ENCODE measurements at regions not wholly inside any gene's neighbourhood (a gene's known extent, or its start where the extent isn't known, plus 50 kb on each side); places are given as distances from the start of the nearest gene placed in this dataset.
"Not testable (repeated sequence)": the region's sequence is repeated elsewhere in the genome, so short reads cannot be mapped to it uniquely, and the experiment has no call there.

DNA sequence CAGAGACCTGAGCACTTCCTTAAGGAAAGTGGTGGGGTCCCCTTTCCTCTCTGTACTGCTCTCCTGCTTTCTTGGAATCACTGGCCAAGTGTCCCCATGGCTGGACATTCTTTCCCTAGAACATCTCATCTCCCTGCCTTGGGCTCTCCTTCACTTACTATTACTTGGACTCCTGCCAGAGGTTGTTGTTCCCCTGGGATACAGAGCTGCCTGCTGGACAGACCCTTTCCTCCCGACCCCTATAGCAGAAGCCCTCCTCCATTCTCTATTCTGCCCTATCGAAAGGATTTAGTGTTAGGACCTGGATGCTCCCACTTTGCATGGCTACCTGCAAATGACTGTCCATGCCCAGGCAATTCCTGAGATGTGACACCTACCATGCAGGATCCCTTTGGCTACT, 164.3 kb upstream of the PODXL start:
- no peak for DNase-seq

DNA sequence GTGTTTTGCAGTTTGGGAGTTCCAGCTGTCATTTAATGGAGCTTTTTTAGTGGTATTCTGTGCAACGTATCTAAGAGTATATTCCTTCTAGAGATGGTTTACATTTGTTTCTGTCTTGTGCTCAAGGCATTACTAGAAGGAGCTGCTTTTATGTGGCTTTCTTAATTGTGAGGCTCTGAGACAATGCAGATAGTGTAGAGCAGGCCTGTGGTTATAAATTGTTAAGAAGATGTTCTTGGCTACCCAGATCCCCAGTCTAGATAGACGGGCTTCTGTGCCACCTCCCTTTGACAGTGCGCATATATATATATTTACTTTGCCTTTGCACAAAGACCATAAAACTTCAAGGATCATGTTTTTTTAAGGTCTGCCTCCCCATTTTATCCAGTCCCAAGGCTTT, 160.8 kb upstream of the PODXL start:
- no peak for DNase-seq

DNA sequence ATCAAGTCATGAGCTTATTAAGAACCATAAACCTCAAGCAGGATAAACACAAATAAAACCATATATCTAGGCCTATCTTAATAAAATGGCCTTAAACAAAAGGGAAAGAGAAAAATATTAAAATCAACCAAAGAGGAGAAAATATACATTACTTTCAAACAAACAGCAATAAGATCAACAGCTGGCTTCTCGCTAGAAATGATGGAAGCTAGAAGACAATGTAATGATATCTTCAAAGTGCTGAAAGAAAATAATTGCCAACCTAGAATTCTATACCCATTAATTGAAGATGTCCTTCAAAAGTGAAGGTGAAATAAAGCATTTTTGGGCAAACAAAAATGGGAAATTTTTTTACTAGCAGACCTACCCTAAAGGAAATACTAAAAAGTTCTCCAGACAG, 142.9 kb upstream of the PODXL start:
- DNase-seq = no peak

DNA sequence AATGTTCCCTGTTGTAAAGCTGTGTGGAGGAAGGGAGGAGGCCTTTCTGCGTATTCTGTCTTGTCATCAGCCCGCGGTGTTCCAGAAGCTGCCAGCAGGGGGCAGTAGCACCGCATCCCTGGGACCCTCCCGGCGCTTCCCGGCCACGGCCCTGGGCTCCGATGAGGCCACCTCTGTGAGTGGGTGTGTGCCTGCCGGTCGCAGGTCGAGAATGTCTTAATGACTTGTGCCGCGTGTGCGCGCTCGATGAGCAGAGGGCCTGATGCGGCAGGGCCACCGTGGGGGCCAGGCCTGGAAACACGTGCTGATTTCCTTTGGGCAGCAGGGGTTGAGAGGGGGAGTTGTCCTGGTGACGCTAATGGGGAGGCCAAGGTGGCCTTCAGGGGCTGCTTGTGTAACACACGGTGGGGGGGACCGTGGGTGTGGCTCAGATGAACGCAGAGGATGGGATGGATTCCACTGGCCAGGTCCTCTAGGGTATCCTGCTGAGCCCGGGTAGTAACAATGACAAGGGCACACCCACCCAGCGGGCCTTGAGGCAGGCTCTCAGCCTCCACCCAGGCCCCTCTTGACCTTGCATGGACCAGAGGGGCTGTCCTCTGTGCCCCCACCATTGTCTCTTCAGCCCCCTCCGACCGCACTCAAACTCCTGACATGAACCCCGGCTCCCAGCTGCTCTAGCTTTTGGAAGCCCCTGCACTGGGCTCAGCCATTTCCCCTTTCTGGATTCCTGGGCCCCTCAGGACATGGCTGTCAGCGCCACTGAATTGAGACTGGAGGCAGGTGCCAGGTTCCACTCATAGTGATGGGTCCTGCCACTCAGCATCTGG, 135.9 kb upstream of the PODXL start:
- peak; percentile 37 for DNase-seq

DNA sequence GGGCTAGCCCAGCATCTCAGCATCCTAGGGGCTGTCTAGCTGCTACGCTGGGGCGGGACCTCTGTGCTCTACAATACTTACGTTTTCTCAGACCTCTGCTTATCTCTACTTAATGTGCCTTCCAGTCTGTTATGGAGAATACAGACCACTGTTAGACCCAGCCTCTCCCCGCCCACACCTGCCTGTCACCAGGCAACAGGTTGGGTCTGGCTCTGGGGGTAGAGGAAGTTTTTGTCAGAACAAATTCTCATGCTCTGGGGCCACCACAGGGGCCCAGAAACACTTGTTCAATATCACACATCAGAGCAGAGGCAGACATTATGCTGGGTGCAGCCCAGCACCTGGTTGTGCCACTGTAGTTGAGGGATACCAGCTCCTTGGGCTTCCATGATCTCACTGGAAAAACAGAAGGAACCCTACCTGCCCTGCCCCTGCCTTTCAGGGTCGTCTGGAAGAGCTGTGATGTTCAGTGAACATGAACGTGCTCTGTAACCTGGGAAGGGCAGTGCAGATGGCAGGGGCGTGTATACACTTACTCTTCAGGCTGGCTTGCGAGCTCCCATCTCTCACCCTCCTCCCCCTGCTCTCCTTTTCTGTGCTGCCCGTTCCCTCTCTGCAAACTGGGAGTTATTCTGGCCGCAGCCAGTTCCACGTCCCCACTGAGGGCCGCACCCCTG, 135.2 kb upstream of the PODXL start:
- DNase-seq = no peak

DNA sequence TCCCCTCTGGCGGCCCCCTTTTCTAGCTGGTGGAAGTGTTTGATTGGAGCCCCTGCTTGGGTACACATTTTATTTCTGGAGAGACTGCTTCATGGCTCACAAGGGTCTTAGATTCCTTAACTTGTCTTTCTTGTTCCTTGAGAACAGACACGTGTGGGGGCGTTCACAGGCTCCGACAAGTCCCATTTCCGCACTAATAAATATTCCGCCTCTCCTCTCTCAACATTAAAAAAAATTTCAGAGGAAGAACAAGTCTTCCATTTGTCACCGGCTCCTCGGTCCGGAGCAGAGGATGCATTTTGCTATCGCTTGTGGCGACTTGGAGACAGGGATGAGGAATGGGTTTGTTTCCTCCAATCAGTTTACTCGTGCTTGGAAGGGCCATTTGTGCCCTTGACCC, 134.0 kb upstream of the PODXL start:
- DNase-seq = no peak

DNA sequence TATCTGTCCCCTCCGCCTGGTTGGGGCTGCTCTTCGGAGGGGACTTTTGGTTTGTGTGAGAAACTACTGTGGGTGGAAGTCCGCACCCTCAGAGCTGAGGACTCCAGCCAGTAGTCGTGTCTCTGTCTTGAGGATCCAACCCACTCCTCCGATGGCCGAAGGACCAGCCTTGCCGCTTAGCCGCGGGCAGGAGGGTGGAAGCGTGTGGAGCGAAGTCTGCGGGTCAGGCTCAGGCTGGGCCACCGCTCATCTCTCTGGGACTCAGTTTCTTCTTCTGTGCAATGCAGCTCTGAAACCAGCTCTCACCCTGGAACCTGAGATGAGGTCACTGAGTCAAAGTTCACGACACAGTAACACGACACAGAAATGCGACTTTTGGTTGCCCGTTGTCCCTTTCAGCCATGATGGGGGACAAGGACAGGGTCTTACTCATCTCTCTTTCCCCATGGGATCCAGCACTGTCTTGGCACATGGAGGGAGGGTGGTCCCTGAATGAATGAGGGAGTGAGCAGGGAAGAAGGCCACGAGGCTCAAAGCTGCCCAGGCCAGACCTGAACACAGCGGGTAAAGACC, 133.3 kb upstream of the PODXL start:
- DNase-seq = no peak

DNA sequence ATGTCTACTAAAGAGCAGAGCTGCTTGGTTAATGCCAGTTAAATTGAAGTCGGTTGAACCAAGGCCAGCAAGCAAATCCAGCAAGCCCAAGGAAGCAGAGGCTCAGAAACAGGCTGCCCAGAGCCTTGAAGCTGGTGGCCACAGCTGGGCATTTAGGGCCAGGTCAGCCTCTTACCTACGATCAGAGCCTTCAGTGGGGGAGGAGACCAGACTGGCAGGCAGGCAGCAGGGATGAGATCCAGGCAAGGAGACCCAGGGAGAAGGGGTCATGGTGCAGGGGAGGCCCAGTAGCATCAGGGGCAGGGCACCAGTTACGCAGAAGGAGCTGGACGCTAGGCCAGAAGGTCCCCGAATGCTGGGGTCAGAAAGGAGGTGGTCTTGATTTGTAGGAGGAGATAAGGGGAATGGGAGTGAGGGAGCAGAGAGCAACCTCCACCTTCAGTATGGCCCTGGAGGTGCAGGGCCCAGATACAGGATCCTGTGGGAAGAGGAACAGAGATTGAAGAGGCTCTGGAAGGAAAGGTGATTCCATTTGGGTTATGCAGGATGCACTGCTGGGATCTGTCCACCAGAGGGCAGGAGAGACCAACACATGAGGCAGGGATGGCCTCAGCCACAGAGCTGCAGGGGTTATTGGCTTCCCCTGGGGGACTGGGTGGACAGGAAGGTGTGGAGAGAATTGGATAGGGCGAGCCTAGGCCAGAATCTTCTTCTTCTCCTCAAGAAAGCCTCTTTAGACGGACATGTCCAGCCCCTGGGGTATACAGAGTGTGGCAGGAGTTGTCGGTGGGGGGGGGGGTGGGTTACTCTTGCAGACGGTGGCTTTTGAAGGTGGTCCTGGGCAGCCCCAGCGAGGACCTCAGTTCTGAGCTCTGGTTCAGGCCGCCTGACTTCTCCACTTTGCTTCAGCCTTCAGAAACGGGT, 132.6 kb upstream of the PODXL start:
- DNase-seq = peak; percentile 57

DNA sequence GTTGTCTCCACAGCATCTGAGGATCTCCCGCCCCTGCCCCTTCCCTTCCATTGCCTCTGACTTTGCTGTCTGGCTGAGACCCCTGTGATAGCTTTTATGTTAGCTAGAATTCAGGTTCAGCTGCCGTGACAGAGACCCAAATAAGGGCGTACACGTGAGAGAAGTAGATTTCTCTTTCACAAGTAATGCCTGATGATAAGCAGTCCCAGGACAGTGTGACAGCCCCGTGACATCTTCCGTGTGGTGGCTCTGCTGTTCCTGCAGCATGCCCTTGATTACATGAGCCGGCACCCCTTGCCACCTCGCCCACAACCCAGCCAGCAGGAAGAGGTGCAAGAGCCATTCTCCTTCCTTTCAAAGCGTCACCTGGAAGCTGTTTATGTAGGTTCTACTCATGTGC, 130.9 kb upstream of the PODXL start:
- no peak for DNase-seq

DNA sequence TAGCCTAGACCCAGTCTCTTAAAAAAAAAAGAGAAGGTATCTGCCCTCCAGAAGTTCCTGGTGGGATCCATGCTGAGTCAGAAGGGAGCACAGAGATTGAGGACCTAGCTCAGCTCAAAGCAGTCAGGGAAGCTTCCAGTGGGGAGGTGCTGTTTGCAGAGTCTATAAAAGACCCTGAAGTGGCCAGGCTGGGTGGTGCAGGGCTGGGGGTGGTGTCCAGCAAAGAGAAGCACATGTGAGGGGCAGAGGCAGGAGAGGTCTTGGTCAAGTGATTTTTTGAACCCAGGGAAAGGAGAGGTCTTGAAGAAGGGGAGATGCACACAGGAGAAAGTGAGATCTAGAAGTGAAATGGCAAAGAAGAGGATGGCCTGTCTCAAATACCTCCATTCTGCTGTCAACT, 130.4 kb upstream of the PODXL start:
- no peak for DNase-seq

DNA sequence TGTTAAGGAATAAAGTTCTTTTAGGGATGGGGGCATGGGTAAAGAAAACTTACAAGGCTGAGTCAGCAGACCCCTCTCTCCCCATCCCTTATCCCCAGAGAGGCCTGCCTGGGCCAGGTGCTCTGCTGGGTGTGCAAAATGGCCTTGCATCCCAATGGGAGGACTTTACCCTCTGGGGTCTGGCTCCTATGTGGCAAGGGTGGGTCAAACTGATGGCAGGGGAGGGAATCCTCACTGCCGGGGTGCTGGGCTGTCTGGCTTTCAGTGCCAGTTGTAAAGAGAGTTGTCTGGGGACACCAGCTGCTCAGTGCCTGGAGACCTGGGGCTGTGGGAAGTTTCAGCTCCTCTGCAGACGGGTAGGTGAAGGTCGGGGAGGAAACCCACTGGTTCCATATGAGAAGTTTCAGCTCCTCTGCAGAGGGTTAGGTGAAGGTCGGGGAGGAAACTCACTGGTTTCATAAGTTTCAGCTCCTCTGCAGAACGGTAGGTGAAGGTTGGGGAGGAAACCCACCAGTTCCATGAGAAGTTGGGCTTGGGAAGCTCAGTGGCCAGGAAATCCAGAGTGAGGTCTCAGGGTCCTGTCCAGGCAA, 127.2 kb upstream of the PODXL start:
- DNase-seq = no peak

DNA sequence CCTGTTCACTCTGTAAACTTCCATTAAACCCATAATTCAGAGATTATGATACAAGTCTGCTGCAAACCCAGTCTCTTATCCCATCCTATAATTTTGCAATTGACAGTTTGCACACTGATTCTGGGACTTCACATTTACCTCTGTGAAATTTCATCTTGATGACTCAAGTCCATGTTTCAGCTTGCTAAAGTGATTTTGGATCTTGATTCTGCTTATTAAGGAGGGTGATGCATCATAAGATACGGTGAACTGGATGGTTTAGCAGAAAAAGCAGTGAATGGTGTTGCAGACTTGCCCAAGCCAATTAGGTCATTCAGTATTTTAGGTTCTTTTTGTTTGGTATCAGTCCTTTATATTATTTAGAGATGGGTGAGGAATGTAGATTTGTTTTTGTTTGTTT, 125.5 kb upstream of the PODXL start:
- no peak for DNase-seq

DNA sequence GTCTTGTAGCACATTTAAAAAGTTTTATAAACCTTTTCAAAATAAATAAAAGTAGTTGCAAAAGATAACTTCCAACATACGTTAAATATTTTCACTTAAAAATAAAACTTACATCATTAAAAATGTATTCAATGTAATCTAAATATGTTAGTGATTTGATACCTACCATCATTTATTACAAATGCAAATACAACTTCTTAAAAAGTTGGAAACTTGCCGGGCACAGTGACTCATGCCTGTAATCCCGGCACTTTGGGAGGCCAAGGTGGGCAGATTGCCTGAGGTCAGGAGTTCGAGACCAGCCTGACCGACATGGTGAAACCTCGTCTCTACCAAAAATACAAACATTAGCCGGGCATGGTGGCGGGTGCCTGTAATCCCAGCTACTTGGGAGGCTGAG, 122.6 kb upstream of the PODXL start:
- not testable (repeated sequence) for DNase-seq

DNA sequence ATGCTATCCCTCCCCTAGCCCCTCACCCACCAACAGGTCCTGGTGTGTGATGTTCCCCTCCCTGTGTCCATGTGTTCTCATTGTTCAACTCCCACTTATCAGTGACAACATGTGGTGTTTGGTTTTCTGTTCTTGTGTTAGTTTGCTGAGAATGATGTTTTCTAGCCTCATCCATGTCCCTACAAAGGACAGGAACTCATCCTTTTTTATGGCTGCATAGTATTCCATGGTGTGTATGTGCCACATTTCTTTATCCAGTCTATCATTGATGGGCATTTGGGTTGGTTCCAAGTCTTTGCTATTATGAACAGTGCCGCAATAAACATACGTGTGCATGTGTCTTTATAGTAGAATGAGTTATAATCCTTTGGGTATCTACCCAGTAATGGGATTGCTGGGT, 120.4 kb upstream of the PODXL start:
- DNase-seq = not testable (repeated sequence)

DNA sequence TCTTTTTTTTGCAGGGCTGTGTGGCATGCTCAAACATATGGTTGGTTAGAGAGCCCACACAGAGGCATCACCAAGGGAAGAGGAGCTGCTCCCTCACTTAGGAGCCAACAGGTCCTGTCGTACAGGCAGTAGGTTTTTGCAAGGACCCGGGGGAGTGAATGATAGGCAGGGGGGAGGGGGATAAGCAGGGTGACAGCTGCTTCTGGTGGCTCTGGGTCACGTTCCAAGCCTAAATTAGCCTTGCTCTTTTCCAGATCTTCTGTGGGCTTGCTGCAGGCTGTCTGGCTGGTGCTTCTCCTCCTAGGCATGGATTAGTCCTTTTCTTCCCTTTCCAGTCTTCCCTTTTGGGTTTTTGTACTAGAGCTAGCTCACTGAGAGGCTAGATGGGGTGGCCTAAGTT, 117.7 kb upstream of the PODXL start:
- DNase-seq = no peak

DNA sequence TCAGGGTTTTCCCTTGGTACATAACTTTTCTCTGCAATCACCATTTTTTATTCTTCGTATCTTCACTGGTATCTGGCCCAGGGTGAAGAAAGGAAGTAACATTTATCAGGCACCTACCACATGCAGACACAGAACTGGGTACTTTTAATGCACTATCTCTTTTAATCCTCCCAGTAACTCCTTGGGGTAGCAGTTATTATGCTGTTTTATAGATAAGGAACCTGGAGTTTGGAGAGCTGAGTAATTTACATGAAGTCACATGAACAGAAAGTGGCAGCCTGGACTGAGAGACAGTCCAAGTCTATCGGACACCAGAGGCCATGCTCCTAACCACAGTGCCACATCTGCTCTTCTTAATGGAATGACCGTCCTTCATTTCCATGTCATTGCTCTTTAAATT, 117.1 kb upstream of the PODXL start:
- no peak for DNase-seq

DNA sequence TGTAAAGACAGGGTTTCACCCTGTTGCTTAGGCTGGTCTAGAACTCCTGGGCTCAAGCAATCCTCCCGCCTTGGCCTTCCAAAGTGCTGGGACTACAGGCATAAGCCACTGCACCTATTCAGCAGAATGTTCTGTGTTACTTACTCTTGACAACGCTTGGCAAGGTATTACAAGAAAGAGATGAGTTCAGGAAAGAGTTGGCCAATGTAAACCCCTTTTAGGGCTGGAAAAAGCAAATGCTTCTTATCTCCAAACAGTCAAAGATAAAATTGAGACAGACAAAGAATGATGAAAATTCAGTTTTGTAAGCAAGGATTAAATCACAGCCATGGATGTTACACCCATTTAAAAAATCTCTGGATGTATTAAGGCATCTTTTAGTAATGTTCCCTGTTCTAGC, 114.0 kb upstream of the PODXL start:
- DNase-seq = no peak

DNA sequence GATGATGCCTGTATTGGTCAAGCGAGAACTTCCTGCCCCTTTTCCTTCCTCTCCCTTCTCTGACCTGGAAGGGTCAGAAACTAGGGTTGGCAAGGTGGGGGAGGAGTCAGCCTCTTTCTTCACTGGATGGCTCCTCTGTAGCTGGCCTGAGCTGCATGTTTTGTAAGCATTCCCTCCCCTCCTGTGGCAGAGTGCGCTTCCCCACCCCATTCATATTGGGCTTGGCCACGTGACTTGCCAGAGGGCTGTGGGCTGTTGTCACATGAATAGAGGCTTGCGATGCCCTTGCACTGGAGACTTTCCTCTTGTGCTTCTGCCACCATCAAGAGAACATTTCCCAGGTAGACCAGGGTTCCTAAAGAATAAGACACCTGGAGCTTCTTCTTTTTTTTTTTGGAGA, 111.3 kb upstream of the PODXL start:
- DNase-seq = no peak

DNA sequence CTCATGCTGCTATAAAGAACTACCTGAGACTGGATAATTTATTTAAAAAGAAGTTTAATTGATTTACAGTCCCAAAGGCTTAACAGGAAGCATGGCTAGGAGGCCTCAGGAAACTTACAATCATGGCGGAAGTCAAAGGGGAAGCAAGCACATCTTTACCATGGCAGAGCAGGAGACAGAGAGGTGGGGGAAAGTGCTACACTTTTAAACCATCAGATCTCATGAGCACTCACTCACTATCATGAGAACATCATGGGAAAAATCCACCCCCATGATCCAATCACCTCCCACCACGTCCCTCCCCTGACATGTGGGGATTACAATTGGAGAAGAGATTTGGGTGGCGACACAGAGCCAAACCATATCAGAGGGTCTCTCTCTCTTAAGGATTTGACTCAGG, 108.6 kb upstream of the PODXL start:
- DNase-seq = no peak

DNA sequence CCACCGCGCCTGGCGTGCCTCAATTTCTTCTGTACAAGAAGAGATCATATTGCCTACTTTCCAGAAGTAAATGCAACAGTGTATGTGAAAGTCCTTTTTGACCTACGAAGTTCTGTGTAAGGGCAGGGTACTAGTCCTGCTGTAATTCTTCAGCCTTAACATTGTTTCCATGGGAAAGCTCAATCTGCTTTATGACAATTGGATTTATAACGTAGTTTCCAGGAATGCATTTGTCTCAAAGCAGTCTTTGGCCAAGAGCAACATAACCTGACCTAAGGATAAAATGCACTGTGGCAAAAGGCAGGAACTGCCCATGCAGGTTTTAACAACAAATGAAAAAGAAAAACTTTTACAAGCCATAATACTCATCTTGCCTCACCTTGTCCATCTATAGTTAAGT, 108.1 kb upstream of the PODXL start:
- DNase-seq = no peak

DNA sequence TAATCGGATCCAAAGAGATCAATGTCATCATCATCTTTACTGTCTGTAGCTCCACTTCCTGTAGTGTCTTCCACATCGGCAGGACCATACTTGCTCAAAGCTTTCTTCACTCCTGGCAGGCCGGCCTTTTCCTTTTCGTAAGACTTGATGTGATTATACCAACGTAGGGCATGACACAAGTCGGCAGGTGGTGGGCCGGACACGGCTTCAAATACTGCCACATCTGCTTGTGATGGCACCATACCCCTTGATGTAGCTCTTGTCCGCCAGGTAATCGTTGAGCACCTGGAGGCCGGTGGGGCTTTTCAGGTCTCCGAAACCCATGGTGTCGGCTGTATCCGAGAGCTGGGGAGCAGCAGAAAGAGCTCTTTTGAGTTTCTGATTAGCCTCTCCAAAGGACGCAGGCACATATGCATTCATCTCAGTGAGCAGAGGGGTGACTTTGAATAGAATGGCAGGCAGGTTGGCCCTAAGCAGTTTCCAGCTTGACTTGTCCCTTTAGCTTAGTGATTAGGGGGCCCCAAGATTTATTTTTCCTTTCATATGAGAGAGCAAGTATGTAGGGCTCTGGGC, 106.0 kb upstream of the PODXL start:
- not testable (repeated sequence) for DNase-seq

DNA sequence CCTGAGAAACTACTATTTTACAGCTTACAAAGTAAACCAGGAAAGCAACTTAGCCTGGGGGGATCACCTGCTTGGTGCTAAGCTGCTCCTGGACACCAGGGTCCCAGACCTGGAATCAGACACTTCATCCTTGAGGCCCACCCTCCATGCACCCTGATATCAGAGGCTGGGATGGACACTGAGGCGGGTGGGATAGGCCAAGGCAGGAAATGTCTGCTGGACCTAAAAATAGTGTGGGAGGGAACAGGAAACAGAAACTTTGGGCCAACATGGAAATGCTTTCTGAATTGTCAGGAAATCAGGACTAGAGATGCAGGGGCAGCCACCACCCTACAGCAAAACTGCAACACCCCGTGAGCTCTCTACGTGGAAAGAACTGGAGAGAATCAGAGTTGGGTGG, 101.5 kb upstream of the PODXL start:
- no peak for DNase-seq
